NCI-H2107 (cell line): ENCODE measurements at regions not wholly inside any gene's neighbourhood (a gene's known extent, or its start where the extent isn't known, plus 50 kb on each side); places are given as distances from the start of the nearest gene placed in this dataset.
"Not testable (repeated sequence)": the region's sequence is repeated elsewhere in the genome, so short reads cannot be mapped to it uniquely, and the experiment has no call there.

Source experiments
- DNase-seq: peaks from one replicate; lab custom pipeline; 2025; lab: John Stamatoyannopoulos, UW

DNA sequence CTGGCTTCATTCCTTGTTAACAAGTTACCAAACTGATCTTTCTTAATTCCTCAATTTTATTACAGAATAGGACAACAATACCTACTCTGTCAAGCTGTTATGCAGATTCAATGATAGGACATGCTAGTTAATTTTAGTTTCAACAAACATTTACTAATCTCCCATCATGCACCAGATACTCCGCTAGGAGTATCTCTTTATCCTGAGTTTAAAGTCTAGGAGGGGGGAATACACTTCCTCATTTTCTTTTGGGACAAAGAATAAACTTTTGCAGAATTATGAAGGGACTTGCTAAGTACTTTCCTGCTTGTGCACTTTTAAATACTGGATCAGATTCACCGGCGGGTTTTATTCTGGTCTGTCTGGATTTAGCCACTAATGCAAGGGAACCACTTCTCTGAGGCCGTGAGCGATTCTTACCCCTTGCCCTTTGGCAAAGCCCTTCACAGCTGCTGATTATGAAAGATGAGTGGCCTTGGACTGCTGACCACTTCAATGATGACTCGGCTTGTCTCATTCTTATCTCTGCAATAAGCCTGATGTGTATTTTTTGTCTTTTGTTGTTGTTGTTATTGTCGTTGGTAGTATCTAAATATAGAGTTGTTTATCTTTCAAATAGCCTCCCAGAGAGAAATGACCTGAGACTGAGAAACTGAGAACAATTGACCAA is 73.9 kb downstream of the RMI1 start:
- DNase-seq, result no peak

DNA sequence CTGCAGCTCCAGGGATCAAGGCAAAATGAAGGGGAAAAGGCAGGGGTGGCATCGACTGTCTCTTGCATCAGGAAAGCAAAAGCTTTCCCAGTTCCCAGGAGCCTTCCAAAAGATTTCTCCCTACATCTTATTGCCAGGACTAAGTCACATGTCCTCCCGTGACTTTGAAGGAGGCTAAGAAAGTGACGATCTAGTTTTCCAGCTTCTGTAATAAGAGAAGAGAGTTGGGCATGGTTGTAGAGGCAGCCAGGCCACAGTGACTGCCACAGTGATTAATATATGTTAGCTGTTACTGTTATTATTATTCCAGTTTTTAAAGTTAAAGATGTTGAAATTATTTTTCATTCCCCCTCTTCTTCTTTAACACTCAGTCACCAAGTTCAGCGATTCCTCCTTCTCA is 77.1 kb downstream of the RMI1 start:
- no peak for DNase-seq

DNA sequence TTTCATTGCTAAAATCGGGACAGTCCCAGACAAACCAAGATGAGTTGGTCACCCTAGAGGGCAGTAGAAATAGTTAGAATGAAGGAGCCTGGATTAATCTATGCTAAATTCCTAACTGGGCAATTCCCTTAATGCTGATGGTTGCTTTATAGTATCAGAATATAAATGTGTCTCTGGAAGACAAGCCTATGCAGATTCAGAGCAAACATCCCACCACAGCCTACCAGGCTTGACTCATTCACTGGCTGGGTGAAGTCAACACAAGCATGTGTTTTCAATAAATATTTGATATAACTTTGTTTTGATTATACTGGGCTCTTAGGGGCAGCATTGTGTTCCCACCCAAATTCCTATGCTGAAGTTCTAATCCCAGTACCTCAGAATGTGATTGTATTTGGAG is 79.3 kb downstream of the RMI1 start:
- DNase-seq, result no peak

DNA sequence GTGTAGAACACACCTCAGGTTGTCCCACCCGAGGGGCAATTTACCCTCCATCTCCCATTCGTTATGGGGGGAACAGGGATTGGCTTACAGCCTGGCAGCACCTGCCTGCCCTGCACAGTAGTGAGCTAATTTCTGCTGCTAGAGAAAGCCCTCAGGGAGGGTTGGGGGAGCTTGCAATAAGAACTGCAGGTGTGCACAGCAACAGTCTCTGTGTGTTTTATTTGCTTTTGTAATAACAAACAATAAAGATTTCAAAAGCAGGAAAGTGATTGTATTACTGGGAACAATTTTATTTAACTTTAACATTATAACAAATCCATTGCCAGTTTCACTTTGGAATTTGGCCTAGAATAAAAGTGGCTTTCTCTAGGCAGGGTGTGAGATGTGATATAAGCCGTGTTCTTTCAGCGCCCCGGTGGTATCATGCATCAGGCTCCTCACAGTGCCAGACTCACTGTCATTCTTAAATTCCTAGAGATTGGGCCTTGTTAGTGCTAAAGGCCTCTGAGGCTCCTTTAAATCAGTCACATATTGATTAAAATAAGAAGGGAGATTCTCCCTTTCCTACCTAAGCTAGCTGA is 81.1 kb downstream of the RMI1 start:
- peak; percentile 27 for DNase-seq

DNA sequence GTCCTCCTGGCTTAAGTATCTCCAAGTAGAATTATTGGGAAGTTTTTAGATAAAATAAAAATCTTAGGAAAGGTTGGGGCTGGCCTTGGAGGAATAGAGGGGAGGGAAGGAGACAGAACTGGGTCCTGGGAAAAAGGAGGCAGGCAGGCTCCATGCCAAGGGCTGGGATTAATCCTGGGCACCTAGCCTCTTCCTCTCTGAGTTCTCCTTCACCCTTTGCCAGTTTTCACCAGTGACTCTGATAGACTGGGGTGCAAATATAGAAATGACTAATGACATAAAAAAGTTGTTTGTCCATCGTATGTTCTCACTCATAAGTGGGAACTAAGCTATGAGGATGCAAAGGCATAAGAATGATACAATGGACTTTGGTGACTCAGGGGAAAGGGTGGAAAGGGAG is 81.9 kb downstream of the RMI1 start:
- no peak for DNase-seq

DNA sequence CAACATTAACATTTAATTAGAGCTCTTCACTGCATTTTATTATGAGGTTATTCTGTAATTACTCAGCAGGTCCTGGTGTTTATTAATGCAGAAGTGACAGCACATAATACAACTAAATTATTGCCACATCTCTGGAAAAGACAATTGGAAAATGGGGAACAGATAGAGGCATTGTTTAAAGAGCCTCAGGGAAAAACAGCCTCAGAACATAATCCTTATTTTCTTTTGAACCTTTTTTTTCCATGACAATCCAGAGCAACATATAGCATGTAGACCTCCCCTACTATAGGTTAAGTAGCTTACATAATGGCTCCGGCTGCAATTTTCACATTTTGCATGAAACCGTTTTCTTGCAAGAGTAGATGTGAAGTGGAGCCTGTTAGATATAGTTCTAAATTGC is 87.2 kb downstream of the RMI1 start:
- no peak for DNase-seq

DNA sequence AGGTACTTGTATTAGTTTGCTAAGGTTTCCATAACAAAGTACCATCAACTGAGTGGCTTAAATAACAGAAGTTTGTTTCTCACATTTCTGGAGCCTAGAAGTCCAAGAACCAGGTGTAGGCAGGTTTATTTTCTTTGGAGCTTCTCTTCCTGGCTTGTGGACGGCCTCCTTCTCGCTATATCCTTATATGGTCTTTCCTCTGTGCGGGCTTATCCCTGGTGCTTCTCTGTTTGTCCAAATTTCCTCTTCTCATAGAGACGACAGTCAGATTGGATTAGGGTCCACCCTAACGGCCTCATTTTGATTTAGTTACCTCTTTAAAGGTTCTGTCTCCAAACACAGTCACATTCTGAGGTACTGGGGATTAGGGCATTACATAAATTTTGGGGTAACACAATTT is 88.3 kb downstream of the RMI1 start:
- no peak for DNase-seq

DNA sequence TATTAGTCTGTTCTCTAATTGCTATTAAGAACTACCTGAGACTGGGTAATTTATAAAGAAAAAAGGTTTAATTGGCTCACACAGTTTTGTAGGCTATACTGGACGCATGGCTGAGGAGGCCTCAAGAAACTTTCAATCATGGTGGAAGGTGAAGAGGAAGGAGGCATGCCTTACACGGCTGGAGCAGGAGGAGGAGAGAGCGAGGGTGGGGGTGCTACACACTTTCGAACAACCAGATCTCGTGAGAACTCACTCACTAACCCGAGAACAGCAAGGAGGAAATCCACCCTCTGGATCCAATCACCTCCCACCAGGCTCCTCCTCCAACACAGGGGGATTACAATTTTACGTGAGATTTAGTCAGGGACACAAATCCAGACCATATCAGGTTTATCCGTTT is 90.0 kb downstream of the RMI1 start:
- no peak for DNase-seq

DNA sequence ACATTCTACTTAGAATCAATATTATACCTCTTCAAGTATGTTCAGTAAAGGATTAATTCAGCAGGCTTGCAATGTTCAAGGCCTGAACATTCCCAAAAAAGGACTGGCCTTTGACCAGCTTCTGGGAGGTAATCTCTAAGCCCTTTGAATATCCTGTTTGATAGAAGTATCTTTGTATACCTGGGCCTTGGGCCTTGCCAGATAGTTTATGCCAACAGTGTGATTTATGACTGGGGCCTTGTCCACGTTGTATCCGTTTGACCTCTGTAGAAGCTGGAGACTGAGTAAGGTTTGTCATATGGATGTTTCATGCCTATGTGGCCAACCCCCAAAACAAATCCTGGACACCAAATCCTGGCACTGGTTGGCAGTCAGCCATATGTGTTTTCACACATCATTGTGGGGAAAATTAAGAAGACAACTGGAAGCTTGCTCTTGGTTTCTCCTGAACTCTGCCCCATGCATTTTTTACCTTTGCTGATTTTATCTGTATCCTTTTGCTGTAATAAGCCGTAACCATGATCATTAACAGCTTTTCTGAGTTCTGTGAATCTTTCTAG is 92.1 kb downstream of the RMI1 start:
- no peak for DNase-seq

DNA sequence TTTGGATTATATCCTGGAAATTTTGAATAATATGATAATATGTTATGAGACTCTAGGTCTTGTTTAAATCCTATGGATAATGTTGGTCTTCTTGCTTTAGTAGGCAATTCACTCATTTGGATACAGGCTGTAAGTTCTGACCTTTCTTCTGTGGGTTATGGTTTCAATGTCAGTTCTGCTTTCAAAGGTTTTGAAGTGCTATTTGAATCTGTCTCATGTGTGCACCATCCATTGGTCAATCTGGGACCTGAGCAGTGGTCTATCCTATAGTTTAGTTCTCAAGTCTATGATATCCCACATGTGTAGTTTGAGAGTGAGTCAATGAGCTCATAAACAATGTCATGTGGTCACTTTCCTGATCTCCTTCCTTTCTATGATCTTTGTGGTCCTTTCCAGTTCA is 94.4 kb downstream of the RMI1 start:
- no peak for DNase-seq

DNA sequence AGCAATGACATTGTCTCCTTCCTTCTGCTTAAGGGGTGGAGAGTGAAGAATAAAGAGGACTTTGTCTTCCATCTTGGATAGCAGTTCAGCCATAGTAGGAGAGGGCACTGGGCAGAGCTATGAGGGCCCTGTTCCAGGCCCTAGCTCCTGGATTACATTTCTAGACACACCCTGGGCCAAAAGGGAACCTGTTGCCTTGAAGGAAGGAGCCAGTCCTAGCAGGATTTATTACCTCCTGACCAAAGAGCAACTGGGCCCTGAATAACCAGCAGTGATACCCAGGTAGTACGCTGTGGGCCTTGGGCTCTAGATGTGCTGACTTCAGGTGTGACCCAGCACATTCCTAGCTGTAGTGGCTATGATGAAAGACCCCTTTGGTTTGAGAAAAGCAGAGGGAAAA is 95.8 kb downstream of the RMI1 start:
- no peak for DNase-seq

DNA sequence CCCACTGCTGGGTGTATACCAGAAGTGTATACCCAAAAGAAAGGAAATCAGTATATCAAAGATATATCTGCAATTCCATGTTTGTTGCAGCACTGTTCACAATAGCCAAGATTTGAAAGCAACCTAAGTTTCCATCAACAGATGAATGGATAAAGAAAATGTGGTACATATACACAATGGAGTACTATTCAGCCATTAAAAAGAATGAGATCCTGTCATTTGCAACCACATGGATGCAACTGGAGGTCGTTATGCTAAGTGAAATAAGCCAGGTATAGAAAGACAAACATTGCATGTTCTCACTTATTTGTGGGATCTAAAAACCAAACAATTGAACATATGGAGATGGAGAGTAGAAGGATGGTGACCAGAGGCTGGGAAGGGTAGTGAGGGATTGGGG is 97.2 kb downstream of the RMI1 start:
- not testable (repeated sequence) for DNase-seq

DNA sequence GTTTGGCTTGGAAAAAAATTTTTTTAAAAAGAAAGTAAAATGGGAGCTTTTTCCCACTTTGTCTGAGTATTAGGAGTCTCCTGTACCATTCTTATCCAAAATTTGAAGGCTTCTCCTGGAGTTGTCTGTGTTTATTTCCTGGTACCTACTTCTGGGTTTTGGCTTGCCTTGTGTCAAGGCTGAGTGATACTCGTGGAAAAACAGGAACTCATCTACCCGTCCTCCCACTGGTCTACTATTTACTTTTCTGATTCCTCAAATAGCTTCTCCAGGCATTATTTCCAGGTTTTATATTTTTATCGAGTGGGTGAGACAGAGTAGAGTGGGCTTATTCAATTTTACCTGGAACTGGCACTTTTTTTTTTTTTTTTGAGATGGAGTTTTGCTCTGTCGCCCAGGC is 99.4 kb downstream of the RMI1 start:
- DNase-seq, result no peak

DNA sequence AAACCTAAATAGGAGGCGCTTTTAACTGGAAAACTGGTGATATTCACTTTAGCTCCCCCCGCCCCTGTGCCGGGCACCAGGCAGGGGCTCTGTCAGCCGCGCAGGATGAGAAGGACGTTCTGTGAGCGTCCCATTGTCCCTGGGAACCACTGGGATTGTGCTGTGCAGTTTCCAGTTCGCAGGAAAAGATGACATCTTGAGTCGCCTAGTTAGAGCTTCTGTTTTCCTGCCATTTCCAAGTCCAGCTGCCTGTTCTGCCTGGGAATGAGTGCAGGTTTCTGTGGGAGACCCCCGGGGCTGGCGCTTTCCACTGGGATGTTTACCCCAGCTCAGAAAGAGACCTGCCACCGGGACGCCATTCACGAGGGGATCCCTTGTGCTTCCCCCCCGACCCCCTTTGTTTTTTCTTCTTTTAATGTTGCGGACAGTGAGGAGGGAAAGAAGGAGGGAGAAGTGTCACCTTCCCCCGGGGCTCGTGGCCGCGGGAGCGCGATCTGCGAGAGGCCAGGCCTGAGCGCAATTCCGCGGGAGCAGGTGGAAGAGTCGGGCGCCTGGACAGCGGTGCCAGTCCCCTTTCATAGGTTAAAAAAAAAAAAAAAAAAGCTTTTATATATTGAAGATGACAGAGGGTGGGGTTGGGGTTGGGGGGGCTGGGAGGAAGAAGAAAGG is 121.5 kb downstream of the RMI1 start:
- DNase-seq, result no peak

DNA sequence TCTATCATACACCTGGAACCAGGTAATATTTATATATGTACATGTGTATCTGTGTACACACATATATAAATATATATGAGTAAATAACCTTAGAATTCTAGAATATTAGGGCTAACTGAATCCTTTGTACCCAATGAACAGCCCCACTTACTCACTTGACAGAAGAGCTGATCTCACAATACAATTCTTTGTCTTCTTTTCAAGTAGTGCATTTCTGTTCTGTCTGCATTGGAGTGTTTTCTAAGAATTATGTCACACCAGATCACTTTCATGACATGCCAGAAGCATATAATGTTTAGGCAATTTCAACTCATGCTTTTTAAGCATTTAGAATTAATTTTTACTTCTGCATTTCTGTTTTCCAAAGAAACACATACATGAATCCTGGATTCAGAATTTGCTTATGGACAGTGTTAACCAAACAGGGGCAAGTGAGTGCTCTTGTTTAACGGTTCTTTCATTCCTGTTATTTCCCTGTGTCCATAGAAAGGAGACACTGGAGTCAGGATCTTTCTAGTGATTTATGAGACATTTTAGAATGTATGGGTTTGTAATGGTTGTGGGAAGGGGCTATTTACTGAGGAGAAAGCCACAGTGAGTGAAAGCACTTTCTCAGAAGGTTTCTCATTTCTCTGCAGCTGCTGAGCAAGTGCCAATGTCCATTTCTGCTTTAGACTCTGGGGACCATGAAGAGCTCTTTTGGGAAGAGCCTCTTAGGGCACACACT is 123.2 kb downstream of the RMI1 start:
- DNase-seq, result no peak

DNA sequence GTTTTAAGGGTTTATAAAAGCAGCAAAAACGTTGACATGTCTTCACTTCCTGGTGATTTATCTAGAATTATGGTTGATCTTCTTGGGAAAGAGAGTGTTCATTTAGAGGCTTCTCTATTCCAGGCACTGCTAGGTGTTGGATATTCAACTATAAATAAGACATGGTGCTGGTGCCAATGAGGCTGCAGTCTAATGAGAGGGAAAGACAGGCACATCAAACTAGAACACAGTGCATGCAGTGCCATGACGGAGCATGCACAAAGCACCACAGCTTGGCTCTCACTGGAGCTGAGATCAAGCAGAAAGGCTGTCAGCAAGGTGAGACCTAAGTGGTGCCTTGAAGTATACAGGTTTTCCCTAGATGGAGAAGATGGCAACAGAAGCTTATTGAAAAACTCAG is 126.5 kb downstream of the RMI1 start:
- no peak for DNase-seq

DNA sequence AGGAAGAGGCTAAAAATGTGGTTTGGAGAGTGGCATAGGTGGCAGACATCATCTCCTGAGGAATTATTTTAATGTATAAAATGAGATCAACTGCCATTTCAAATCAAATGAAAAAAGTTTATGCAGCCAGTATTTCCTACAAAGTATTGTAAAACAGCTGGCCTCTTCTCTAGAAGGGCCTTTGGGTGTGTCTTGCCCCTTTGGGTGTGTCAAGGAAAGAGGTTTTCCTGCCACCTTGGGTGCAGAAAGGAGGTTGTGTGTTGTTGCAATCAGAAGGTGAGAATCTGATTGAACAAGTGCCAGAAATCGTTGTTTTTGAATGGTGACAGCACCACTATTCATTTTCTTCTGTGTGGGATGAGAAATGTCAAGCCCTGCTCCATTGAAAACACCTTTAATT is 127.4 kb downstream of the RMI1 start:
- DNase-seq, result no peak

DNA sequence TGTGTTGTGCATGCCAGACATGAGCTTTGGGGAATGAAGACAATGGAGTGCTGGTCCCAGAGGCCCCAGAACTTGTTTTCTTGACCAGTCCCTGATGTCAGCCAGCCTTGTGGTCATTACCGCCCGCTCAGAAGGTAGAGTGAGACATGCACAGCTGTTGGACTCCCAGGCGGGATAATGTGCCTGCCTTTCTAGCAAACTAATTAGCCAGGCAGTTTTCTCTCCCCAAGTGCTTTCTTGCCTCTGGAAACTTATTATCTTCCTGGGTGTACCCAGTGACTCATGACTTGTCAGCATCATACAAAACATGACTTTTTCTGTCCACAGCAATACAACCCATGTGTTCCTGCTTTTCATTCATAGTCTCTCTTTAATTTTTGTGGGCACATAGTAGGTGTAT is 131.1 kb downstream of the RMI1 start:
- no peak for DNase-seq

DNA sequence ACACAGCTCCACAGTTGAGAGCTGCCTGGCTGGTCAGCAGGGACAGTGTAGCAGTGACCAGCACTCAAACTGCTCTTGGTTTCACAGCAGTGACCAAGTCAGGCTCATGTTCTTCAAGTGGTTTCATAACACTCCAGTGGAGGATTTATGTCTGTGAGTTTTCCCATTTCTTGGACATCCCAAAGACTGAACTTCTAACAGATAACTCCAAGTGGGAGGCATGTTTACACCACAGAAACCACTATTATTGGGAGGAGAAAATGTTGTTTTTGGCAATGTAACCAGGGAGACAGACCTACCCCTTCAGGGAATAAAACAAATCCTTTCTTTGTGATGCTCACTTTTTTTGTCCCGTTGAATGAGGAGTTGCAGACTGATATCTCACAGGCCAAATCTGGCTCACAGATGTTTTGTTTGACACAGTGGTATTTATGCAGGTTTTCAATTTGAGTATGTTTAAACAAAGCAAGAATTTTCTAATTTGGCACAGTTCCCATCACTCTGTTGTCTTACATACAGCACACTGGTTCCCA is 141.5 kb downstream of the RMI1 start:
- no peak for DNase-seq

DNA sequence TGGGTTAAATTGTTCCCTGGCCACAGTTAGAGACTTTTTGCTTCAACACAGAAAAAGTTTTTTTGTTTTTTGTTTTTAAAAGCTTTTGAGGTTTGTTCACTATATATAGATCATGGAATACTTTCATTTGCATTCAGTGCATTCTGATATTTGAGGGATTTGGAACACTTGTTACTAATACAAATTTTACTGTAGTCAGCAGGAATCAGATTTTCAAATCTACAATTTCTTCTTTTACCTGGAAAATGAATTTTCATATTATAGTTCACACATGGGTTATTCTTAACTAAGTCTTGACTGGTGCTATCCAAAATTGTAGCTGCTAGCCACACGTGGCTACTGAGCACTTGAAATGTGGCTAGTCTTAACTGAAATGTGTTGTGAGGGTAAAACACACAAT is 142.0 kb downstream of the RMI1 start:
- no peak for DNase-seq

DNA sequence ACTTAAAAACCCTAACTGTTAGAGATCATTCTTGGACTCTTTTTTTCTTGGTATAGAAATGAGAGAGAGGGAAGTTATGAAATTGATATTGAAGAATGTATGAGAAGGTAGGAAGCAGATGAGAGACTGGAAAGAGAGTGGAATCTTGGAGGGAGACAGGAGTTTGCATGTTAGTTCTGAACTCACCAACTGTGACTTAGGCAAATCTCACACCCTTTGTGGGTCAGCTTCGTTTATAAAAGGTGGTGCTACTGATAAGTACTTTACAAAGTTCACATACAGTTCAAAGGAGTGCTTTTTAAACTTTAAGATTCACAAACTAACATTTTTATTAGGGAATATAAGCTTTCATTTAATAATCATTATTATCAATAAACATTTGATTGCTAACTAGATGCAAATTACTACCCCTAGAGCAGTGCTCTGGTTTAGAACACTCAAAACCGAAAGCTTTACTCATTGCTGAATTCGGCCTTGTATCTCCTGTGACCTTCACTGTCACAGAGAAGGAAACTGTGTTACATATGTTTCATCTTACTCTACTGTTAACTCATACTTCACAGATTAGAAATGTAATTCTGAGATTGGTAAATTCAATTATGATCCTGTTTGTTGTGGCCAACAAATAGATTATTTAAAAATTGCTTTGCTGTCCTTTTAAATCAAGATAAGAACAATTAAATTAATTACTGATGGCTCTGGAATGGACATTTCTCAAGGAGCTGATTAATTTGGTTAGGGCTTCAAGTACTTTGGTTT is 143.2 kb downstream of the RMI1 start:
- no peak for DNase-seq

DNA sequence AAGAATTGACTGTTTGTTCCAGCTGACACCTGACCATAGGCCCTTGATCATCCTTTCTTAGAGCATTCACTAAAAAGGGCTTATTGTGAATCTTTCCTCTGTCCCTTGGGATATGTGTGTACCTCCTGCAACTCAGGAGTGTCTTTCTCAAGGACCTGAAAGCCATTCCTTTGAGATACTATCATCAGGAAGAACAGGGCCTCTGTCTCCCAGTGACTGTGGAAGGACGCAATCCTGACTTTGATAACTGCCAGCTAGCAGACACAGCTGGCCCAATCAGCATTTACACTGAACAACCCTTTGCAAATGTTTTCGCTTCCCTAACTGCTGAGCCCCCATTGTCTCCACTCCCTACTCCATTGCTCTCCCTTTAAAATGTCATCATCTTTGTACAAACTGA is 144.4 kb downstream of the RMI1 start:
- DNase-seq, result no peak
